H9 (cell line): ENCODE measurements at regions not wholly inside any gene's neighbourhood (a gene's known extent, or its start where the extent isn't known, plus 50 kb on each side); places are given as distances from the start of the nearest gene placed in this dataset.

Experiments
- DNase-seq: peaks from one replicate; pipeline ENCODE4 v3.0.0-alpha.2; 2017
- H2AFZ ChIP-seq: one replicate; pipeline ENCODE4 v1.6.1; 2013; ENCODE audit warnings: mild to moderate bottlenecking, low read length, control low read depth, moderate library complexity
- H2AK5ac ChIP-seq: 2 replicates; pipeline ENCODE4 v1.6.1; 2013; ENCODE audit warnings: low read length, control low read depth, mixed read lengths; ENCODE audit not compliant: insufficient read length
- H2BK120ac ChIP-seq: one replicate; pipeline ENCODE4 v1.6.1; 2013; ENCODE audit warnings: low read depth, mild to moderate bottlenecking, low read length, control low read depth, inconsistent platforms; ENCODE audit not compliant: poor library complexity, severe bottlenecking
- H2BK12ac ChIP-seq: 2 replicates; pipeline ENCODE4 v1.6.1; 2013; ENCODE audit warnings: low read length, control low read depth, mixed read lengths, low read depth; ENCODE audit not compliant: insufficient read length
- H2BK15ac ChIP-seq: 2 replicates; pipeline ENCODE4 v1.6.1; 2013; ENCODE audit warnings: low read depth, low read length, control low read depth
- H2BK20ac ChIP-seq: one replicate; pipeline ENCODE4 v1.6.1; 2013; ENCODE audit warnings: low read depth, mild to moderate bottlenecking, low read length, control low read depth, inconsistent platforms; ENCODE audit not compliant: poor library complexity, severe bottlenecking
- H2BK5ac ChIP-seq: 2 replicates; pipeline ENCODE4 v1.6.1; 2013; ENCODE audit warnings: low read length, control low read depth, mixed read lengths; ENCODE audit not compliant: insufficient read length
- H3K14ac ChIP-seq: 2 replicates; pipeline ENCODE4 v1.6.1; 2013; ENCODE audit warnings: low read length, control low read depth; ENCODE audit not compliant: insufficient read depth
- H3K18ac ChIP-seq: 2 replicates; pipeline ENCODE4 v1.6.1; 2013; ENCODE audit warnings: low read depth, mild to moderate bottlenecking, mixed read lengths, low read length, control low read depth; ENCODE audit not compliant: insufficient read length
- H3K23ac ChIP-seq: 2 replicates; pipeline ENCODE4 v1.6.1; 2013; ENCODE audit warnings: low read length, control low read depth, mixed read lengths, low read depth; ENCODE audit not compliant: insufficient read length
- H3K23me2 ChIP-seq: 2 replicates; pipeline ENCODE4 v1.6.1; 2013; ENCODE audit warnings: low read depth, mild to moderate bottlenecking, mixed read lengths, low read length, control low read depth; ENCODE audit not compliant: insufficient read length, poor library complexity, severe bottlenecking
- H3K27ac ChIP-seq: 2 replicates; pipeline ENCODE4 v1.5.1; 2013; ENCODE audit warnings: low read length, control low read depth, mixed read lengths, low read depth; ENCODE audit not compliant: insufficient read length
- H3K27me3 ChIP-seq: 2 replicates; pipeline ENCODE4 v1.6.1; 2013; ENCODE audit warnings: low read length, control low read depth, inconsistent platforms; ENCODE audit not compliant: insufficient read depth
- H3K4ac ChIP-seq: 2 replicates; pipeline ENCODE4 v1.6.1; 2013; ENCODE audit warnings: low read depth, mild to moderate bottlenecking, control low read depth, inconsistent platforms, low read length, moderate library complexity
- H3K4me1 ChIP-seq: 2 replicates; pipeline ENCODE4 v1.6.1; 2013; ENCODE audit warnings: low read length, control low read depth, inconsistent platforms; ENCODE audit not compliant: insufficient read depth
- H3K4me2 ChIP-seq: 2 replicates; pipeline ENCODE4 v1.6.1; 2013; ENCODE audit warnings: low read length, control low read depth, mixed read lengths; ENCODE audit not compliant: insufficient read length, insufficient read depth
- H3K56ac ChIP-seq: 2 replicates; pipeline ENCODE4 v1.6.1; 2013; ENCODE audit warnings: low read depth, mild to moderate bottlenecking, mixed read lengths, low read length, control low read depth; ENCODE audit not compliant: insufficient read length
- H3K79me1 ChIP-seq: 2 replicates; pipeline ENCODE4 v1.6.1; 2013; ENCODE audit warnings: low read depth, mild to moderate bottlenecking, moderate library complexity, low read length, control low read depth, inconsistent platforms; ENCODE audit not compliant: insufficient read depth, poor library complexity, severe bottlenecking
- H3K79me2 ChIP-seq: 2 replicates; pipeline ENCODE4 v1.6.1; 2013; ENCODE audit warnings: low read length, control low read depth, inconsistent platforms; ENCODE audit not compliant: insufficient read depth
- H3K9ac ChIP-seq: 2 replicates; pipeline ENCODE4 v1.6.1; 2013; ENCODE audit warnings: low read length, control low read depth, mixed read lengths; ENCODE audit not compliant: insufficient read length; ENCODE audit errors: extremely low read depth
- H3K9me3 ChIP-seq: one replicate; pipeline ENCODE4 v1.6.1; 2013; ENCODE audit warnings: low read depth, low read length, inconsistent platforms; ENCODE audit not compliant: control insufficient read depth
- H3T11ph ChIP-seq: one replicate; pipeline ENCODE4 v1.6.1; 2013; ENCODE audit warnings: mild to moderate bottlenecking, low read length, control low read depth, inconsistent platforms
- H4K20me1 ChIP-seq: one replicate; pipeline ENCODE4 v1.6.1; 2013; ENCODE audit not compliant: control insufficient read depth, insufficient read length, insufficient read depth
- H4K5ac ChIP-seq: 2 replicates; pipeline ENCODE4 v1.6.1; 2013; ENCODE audit warnings: low read depth, mild to moderate bottlenecking, mixed read lengths, low read length, control low read depth; ENCODE audit not compliant: insufficient read length
- H4K8ac ChIP-seq: replicated peaks from 2 replicates; pipeline ENCODE4 v1.6.1; 2013; ENCODE audit warnings: low read length, control low read depth, mixed read lengths, low read depth; ENCODE audit not compliant: insufficient read length
- H4K91ac ChIP-seq: 2 replicates; pipeline ENCODE4 v1.6.1; 2013; ENCODE audit warnings: low read depth, mild to moderate bottlenecking, moderate library complexity, mixed read lengths, low read length, control low read depth; ENCODE audit not compliant: insufficient read length
- H3K27ac Mint-ChIP-seq, 3 experiments: 2 replicates in 2 of 3; 3 replicates in 1 of 3; pipeline ENCODE4 v1.8.0; 2020 to 2021; ENCODE audit warnings: mixed read lengths in 3 of 3, mild to moderate bottlenecking in 1 of 3, moderate library complexity in 1 of 3
- H3K27me3 Mint-ChIP-seq: 2 replicates; pipeline ENCODE4 v1.8.0; 2021; ENCODE audit warnings: low read depth, mild to moderate bottlenecking, moderate library complexity, mixed read lengths
- H3K36me3 Mint-ChIP-seq, 3 experiments: 2 replicates in 2 of 3; 3 replicates in 1 of 3; pipeline ENCODE4 v1.8.0; 2020 to 2021; ENCODE audit warnings: low read depth in 3 of 3, mixed read lengths in 3 of 3; ENCODE audit not compliant: insufficient read depth in 1 of 3
- H3K4me1 Mint-ChIP-seq, 2 experiments: 2 replicates each; pipeline ENCODE4 v1.8.0; 2020; ENCODE audit warnings: mixed read lengths in 2 of 2
- H3K4me3 Mint-ChIP-seq, 2 experiments: 2 replicates in 1 of 2; 3 replicates in 1 of 2; pipeline ENCODE4 v1.8.0; 2020 to 2021; ENCODE audit warnings: mild to moderate bottlenecking in 2 of 2, mixed read lengths in 2 of 2, moderate library complexity in 1 of 2
- H3K9me3 Mint-ChIP-seq, 2 experiments: 2 replicates in 1 of 2; 3 replicates in 1 of 2; pipeline ENCODE4 v1.8.0; 2020; ENCODE audit warnings: mild to moderate bottlenecking in 2 of 2, mixed read lengths in 2 of 2, moderate library complexity in 1 of 2
- CTCF ChIP-seq: fragments of 200-600 bp; sonication (generic); conservative IDR thresholded peaks from 3 replicates; pipeline ENCODE4 v1.8.0; 2021; ENCODE audit warnings: antibody characterized with exemption, mild to moderate bottlenecking
- WGBS: extraction: QIAGEN DNeasy Blood & Tissue Kit; methylation state at CpG from one replicate; pipeline ENCODE4 v1.1.7; 2013; ENCODE audit warnings: missing lambda C conversion rate, low lambda C conversion rate, mixed read lengths; ENCODE audit not compliant: insufficient read length; ENCODE audit errors: extremely low coverage; 5-methylcytosine and 5-hydroxymethylcytosine counted together

DNA sequence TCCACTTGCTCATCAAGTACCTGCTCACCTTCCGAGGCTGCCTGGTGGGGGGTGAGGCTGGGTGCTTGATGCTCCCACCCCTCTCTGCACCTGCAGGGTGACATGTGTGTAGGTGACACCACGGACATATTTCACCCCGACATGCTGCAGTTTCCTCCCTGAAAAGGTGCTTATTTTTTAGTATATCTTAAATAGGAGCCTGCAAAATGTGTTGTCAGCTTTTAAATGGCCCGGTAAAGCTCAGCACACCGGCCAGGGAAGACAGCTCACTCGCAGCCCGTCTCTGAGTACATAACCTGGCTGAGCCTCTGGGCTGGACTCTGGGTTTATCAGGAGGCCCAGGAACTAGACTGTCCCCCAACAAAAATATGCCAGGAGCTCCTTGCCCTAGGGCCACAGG is 89.3 kb upstream of the LINGO1 start:
- no peaks in the 10 kb centered on the region for H3K9me3 ChIP-seq
- no peak overlapping the region for H2BK12ac ChIP-seq
- no peak overlapping the region for H3K4me3 Mint-ChIP-seq
- no CpG with 5 or more reads among the region's 7 CpGs for WGBS
- H3K27ac Mint-ChIP-seq: no peak overlapping the region
- H2BK5ac ChIP-seq: no peak overlapping the region
- no peak overlapping the region for H3K27ac ChIP-seq
- no peaks in the 10 kb centered on the region for H3K9me3 Mint-ChIP-seq
- peaks cover 9% of the 10 kb centered on the region for H3K27me3 Mint-ChIP-seq
- H3T11ph ChIP-seq: no peak overlapping the region
- no peaks in the 10 kb centered on the region for H3K79me1 ChIP-seq
- no peaks in the 10 kb centered on the region for H3K27me3 ChIP-seq
- no peak overlapping the region for H3K23ac ChIP-seq
- H4K20me1 ChIP-seq: no peaks in the 10 kb centered on the region
- no peak overlapping the region for H3K9ac ChIP-seq
- H3K36me3 Mint-ChIP-seq: no peaks in the 10 kb centered on the region
- H3K23me2 ChIP-seq: no peaks in the 10 kb centered on the region
- no peaks in the 10 kb centered on the region for H3K4me1 ChIP-seq
- H2AK5ac ChIP-seq: no peak overlapping the region
- H3K14ac ChIP-seq: no peak overlapping the region
- H2BK15ac ChIP-seq: no peak overlapping the region
- no peak overlapping the region for H4K5ac ChIP-seq
- H3K4ac ChIP-seq: no peak overlapping the region
- H3K79me2 ChIP-seq: no peaks in the 10 kb centered on the region
- no peak overlapping the region for H3K56ac ChIP-seq
- no peak overlapping the region for H2BK120ac ChIP-seq
- no peak overlapping the region for H3K4me2 ChIP-seq
- H3K18ac ChIP-seq: no peak overlapping the region
- no peak for TF ChIP-seq CTCF
- H4K8ac ChIP-seq: no peak overlapping the region
- no peak overlapping the region for H4K91ac ChIP-seq
- no peak for DNase-seq
- peaks cover 8 to 18% of the 10 kb centered on the region in 2 experiments for H3K4me1 Mint-ChIP-seq
- H2AFZ ChIP-seq: no peak overlapping the region
- H2BK20ac ChIP-seq: no peak overlapping the region
